Epithelial cell of esophagus (primary cell): ENCODE measurements at regions not wholly inside any gene's neighbourhood (a gene's known extent, or its start where the extent isn't known, plus 50 kb on each side); places are given as distances from the start of the nearest gene placed in this dataset.

ENCODE experiments used
- DNase-seq: peaks from one replicate; pipeline ENCODE4 v3.0.0; 2010; ENCODE audit warnings: low read depth
- H3K4me3 ChIP-seq: 2 replicates; pipeline ENCODE4 v1.5.1; 2011; ENCODE audit warnings: mild to moderate bottlenecking, low read length, control low read depth
- CTCF ChIP-seq: IDR thresholded peaks from 2 replicates; pipeline ENCODE4 v1.5.1; 2011; ENCODE audit warnings: low read depth, mild to moderate bottlenecking, low read length, control low read depth, inconsistent platforms; ENCODE audit not compliant: insufficient read depth; ENCODE audit errors: missing control alignments

- DNase-seq: no peak
- no peak overlapping the region for H3K4me3 ChIP-seq
- TF ChIP-seq CTCF: no peak
These were observed 692.0 kb upstream of the IGFBP3 start for GRCh38 chr7:46613116-46613515.

DNA sequence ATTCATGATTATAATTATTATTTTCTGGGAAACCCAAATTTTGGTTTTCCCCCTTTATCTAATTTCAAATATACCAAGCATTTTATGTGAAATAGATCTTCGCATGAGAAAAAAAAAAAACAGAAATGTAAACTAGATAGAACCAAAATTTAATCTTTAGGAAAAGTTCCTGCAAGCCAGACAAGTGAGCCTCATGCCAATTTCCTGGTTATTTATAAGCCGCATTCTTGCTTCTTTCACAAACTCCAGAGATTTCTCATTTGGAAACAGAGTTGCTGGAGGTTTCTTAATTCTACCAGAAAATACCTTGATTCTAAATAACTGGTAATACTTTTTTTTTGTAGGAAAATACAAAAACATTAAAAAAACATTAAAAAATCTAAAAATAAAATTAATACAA is 690.4 kb upstream of the IGFBP3 start:
- no peak overlapping the region for H3K4me3 ChIP-seq
- TF ChIP-seq CTCF: no peak
- no peak for DNase-seq

DNA sequence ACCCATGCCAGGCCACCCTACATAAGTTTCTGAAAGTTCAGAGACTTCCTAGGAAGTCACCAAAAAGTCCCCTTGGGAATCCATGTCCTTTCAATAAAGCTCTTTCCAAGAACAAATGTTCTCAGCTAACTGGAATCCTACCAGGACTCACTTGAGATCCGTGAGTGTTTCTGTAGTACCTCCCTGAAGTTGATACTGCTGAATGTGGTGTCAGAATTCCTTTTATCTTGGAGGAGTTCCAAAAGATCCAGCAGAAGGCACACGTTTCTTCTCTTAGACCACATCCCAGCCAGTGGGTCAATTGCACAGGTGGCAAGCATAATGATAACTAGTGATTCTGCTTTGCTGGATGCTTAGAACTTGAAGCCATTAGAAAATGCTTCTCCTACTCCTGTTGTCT is 689.7 kb upstream of the IGFBP3 start:
- TF ChIP-seq CTCF: no peak
- DNase-seq: no peak

DNA sequence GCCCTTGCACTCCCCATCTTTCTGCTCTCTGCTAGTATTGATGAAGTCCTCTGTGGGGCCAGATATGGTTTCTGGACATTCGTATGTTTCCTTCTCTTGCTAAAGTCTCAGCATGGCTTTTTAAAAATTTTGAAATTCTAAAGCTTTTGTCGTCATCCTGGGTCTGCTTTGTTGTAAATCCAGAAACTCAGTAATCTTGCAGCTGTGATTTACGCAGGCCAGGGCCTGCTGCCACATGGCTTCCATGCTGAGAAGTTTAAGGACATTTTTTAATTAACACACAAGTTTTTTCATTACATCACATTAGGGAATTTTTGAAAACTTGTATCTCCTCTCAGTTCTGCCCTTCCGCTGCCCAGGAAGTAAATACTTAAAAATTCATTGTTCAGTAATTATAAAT is 686.1 kb upstream of the IGFBP3 start:
- DNase-seq: no peak

More for the DNA sequence above, 689.7 kb upstream of the IGFBP3 start:
- H3K4me3 ChIP-seq: no peak overlapping the region

GRCh38 chr7:46606761-46607160 is 685.7 kb upstream of the IGFBP3 start:
- no peak for TF ChIP-seq CTCF
- no peak for DNase-seq
- no peak overlapping the region for H3K4me3 ChIP-seq

More for the DNA sequence above, 686.1 kb upstream of the IGFBP3 start:
- H3K4me3 ChIP-seq: no peak overlapping the region
- no peak for TF ChIP-seq CTCF

GRCh38 chr7:46604241-46604661 is 683.2 kb upstream of the IGFBP3 start:
- no peak for DNase-seq
- TF ChIP-seq CTCF: no peak
- no peak overlapping the region for H3K4me3 ChIP-seq

DNA sequence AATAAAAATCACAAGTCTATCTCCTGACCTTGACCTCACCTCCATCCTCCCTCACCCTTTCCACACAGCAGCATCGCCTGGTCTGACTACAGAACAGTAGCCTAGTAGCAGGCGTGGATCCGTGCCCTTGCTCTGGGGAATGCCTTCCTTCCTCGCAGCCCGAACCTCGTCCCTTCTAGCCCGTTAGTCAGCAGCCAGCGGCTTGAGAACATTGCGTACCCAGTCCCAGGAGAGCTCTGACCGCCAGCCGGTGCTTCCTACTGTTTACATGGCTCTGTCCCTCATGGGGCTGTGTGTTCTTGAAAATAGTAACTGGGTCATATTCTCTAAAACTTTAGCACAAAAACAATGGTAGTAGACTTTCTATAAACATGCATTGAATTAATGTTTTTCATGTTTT is 682.7 kb upstream of the IGFBP3 start:
- no peak for DNase-seq

More for the DNA sequence above, 682.7 kb upstream of the IGFBP3 start:
- no peak overlapping the region for H3K4me3 ChIP-seq
- TF ChIP-seq CTCF: no peak
